NCI-H146 (cell line): ENCODE measurements at regions not wholly inside any gene's neighbourhood (a gene's known extent, or its start where the extent isn't known, plus 50 kb on each side); places are given as distances from the start of the nearest gene placed in this dataset.
"Not testable (repeated sequence)": the region's sequence is repeated elsewhere in the genome, so short reads cannot be mapped to it uniquely, and the experiment has no call there.

ENCODE experiments used
- DNase-seq: peaks from one replicate; lab custom pipeline; 2025; lab: John Stamatoyannopoulos, UW

GRCh38 chr18:1294229-1294628 is 389.6 kb downstream of the ADCYAP1 start:
- DNase-seq, result no peak

- DNase-seq, result no peak
Measured at GRCh38 chr18:1296237-1296636, 391.6 kb downstream of the ADCYAP1 start.

GRCh38 chr18:1302861-1303260 is 398.2 kb downstream of the ADCYAP1 start:
- DNase-seq, result peak; percentile 98

GRCh38 chr18:1304392-1304992 is 399.8 kb downstream of the ADCYAP1 start:
- peak; percentile 39 for DNase-seq

- no peak for DNase-seq
Measured at GRCh38 chr18:1306641-1307040, 402.0 kb downstream of the ADCYAP1 start.

- DNase-seq, result no peak
Measured at GRCh38 chr18:1308686-1309085, 404.0 kb downstream of the ADCYAP1 start.

- DNase-seq, result no peak
Measured at GRCh38 chr18:1311376-1311775, 406.7 kb downstream of the ADCYAP1 start.

- not testable (repeated sequence) for DNase-seq
Measured at GRCh38 chr18:1335345-1335744, 430.7 kb downstream of the ADCYAP1 start.

- no peak for DNase-seq
Measured at GRCh38 chr18:1350931-1351450, 446.3 kb downstream of the ADCYAP1 start.

- DNase-seq, result no peak
Measured at GRCh38 chr18:1353025-1353424, 448.4 kb downstream of the ADCYAP1 start.

- no peak for DNase-seq
Measured at GRCh38 chr18:1357724-1358123, 453.1 kb downstream of the ADCYAP1 start.

GRCh38 chr18:1361936-1362335 is 457.3 kb downstream of the ADCYAP1 start:
- DNase-seq, result no peak

GRCh38 chr18:1370552-1370951 is 465.9 kb downstream of the ADCYAP1 start:
- DNase-seq, result no peak

- no peak for DNase-seq
Measured at GRCh38 chr18:1371724-1372123, 467.1 kb downstream of the ADCYAP1 start.

- no peak for DNase-seq
Measured at GRCh38 chr18:1383465-1383864, 478.8 kb downstream of the ADCYAP1 start.

GRCh38 chr18:1388468-1388867 is 483.8 kb downstream of the ADCYAP1 start:
- DNase-seq, result not testable (repeated sequence)

GRCh38 chr18:1392046-1392445 is 487.4 kb downstream of the ADCYAP1 start:
- DNase-seq, result peak; percentile 40

GRCh38 chr18:1392865-1393734 is 488.4 kb downstream of the ADCYAP1 start:
- peak; percentile 83 for DNase-seq

- DNase-seq, result no peak
Measured at GRCh38 chr18:1393929-1394328, 489.3 kb downstream of the ADCYAP1 start.

- no peak for DNase-seq
Measured at GRCh38 chr18:1394426-1394825, 489.8 kb downstream of the ADCYAP1 start.

- no peak for DNase-seq
Measured at GRCh38 chr18:1394966-1395365, 490.3 kb downstream of the ADCYAP1 start.

- no peak for DNase-seq
Measured at GRCh38 chr18:1408376-1408775, 503.7 kb downstream of the ADCYAP1 start.

GRCh38 chr18:1412655-1413322 is 508.1 kb downstream of the ADCYAP1 start:
- DNase-seq, result no peak
